ENCODE measurements at regions not wholly inside any gene's neighbourhood (a gene's known extent, or its start where the extent isn't known, plus 50 kb on each side); places are given as distances from the start of the nearest gene placed in this dataset.

DNA sequence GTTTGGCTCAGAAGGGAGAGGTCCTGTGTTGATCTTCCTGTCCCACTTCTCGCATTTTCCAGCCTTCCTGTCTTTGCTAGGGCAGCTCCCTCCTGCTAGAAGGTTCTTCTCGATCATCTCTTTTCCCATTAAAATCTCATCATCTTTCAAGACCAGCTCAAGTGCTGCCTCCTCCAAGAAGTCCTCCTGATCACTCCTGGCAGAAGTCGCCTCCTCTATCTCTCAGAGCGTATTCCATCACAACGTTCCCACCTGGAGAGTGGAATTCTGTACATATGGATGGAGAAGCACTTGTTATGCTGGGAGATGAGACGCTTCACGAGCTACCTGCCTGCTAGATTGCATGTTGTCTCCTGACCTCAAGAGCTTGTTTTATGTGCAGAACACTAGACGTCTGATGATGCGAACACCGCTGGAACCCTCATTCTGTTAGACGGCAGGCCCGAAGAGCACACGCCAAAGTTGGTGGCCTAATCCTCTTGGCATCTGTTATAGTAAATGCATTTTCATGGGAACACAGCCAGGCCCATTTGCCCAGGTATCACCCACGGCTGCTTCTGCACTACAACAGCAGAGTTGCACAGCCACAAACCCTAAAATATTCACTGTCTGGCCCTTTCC lies 68.0 kb upstream of the INSIG1 start:
- H3K27ac ChIP-seq = no peak overlapping the region
- H3K4me2 ChIP-seq = no peak overlapping the region

GRCh38 chr7:155230169-155230593 lies 67.5 kb upstream of the INSIG1 start:
- Histone ChIP-seq H3K79me2 (ENCODE audit: insufficient read depth, low read depth) (no peaks in the 10 kb centered on the region), H3K27me3 (ENCODE audit: insufficient read depth, low read depth) (no peaks in the 10 kb centered on the region; the same call in 1 of the 2 replicates), H3K9ac (no peak overlapping the region), H3K4me2 (no peak overlapping the region), H3K36me3 (ENCODE audit: insufficient read depth) (no peaks in the 10 kb centered on the region), H2AFZ (ENCODE audit: low read depth) (no peak overlapping the region), H3K27ac (no peak overlapping the region), H3K4me3 (IDR thresholded peaks at IDR 0.05; ENCODE audit: insufficient read depth, low read depth, low read length) (no peak overlapping the region), H4K20me1 (ENCODE audit: insufficient read depth) (no peaks in the 10 kb centered on the region), H3K4me1 (ENCODE audit: low read depth, poor library complexity, severe bottlenecking) (no peaks in the 10 kb centered on the region)
- no peak for TF ChIP-seq CTCF (conservative IDR thresholded peaks at IDR 0.05; ENCODE audit: low read depth, low read length)

More for the DNA sequence above, 68.0 kb upstream of the INSIG1 start:
- Histone ChIP-seq H2AFZ (ENCODE audit: low read depth) (no peak overlapping the region), H3K79me2 (ENCODE audit: insufficient read depth, low read depth) (no peaks in the 10 kb centered on the region), H4K20me1 (ENCODE audit: insufficient read depth) (no peaks in the 10 kb centered on the region), H3K27me3 (ENCODE audit: insufficient read depth, low read depth) (no peaks in the 10 kb centered on the region; the same call in 1 of the 2 replicates), H3K4me3 (IDR thresholded peaks at IDR 0.05; ENCODE audit: insufficient read depth, low read depth, low read length) (no peak overlapping the region), H3K9ac (no peak overlapping the region), H3K4me1 (ENCODE audit: low read depth, poor library complexity, severe bottlenecking) (no peaks in the 10 kb centered on the region), H3K36me3 (ENCODE audit: insufficient read depth) (no peaks in the 10 kb centered on the region)
- TF ChIP-seq CTCF (conservative IDR thresholded peaks at IDR 0.05; ENCODE audit: low read depth, low read length) = no peak

DNA sequence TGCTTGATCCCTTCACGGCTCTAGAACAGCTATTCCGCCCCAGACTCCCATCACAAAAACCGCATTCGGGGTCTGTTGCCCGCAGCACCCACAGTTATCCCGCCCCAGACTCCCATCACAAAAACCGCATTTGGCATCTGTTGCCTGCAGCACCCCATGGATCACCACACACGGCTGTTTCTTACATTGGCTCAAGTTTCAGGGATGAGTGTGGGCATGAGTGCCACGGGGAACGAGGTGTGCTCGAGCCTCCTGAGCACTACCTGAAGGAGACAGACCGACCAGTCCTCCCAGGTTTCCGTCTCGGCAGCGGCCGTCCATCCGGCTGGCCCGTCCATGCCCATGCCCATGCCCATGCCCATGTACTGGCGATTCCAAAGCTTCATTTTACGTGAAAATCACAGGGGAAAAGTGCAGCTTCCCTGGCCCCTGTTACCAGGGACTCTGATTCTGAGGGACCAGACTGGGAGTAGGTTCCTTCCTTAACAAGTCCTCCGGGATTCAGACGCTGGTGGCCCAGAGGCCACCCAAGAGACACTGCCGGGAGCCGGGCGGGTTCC lies 66.4 kb upstream of the INSIG1 start:
- Histone ChIP-seq H3K9ac (no peak overlapping the region), H3K27me3 (ENCODE audit: insufficient read depth, low read depth) (no peaks in the 10 kb centered on the region; the same call in 1 of the 2 replicates), H3K4me1 (ENCODE audit: low read depth, poor library complexity, severe bottlenecking) (no peaks in the 10 kb centered on the region), H3K4me2 (no peak overlapping the region), H2AFZ (ENCODE audit: low read depth) (no peak overlapping the region), H3K27ac (no peak overlapping the region), H3K36me3 (ENCODE audit: insufficient read depth) (no peaks in the 10 kb centered on the region), H3K79me2 (ENCODE audit: insufficient read depth, low read depth) (no peaks in the 10 kb centered on the region), H3K4me3 (IDR thresholded peaks at IDR 0.05; ENCODE audit: insufficient read depth, low read depth, low read length) (no peak overlapping the region), H4K20me1 (ENCODE audit: insufficient read depth) (no peaks in the 10 kb centered on the region)
- TF ChIP-seq CTCF (conservative IDR thresholded peaks at IDR 0.05; ENCODE audit: low read depth, low read length) = no peak

DNA sequence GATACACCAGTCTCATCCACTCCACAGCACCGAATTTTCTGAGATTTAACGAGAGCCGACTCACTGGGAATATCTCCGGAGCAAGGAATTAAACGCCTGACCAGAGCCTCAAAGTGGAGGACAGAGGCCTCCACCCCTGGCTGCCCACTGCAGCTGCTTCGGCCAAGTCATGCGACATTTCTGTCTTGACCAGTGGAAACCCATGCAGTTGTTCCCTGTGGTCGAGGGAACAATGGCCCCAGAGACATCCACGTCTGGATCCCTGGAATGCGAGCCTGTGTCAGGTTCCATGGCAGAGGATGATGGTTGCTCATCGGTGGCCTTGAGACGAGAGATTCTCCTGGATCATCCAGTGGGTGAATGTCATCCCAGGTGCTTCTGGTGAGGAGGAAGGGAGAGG lies 65.7 kb upstream of the INSIG1 start:
- no peak overlapping the region for H3K27ac ChIP-seq
- H3K36me3 ChIP-seq (ENCODE audit: insufficient read depth) = no peaks in the 10 kb centered on the region

More for the DNA sequence above, 65.7 kb upstream of the INSIG1 start:
- Histone ChIP-seq H3K79me2 (ENCODE audit: insufficient read depth, low read depth) (no peaks in the 10 kb centered on the region), H2AFZ (ENCODE audit: low read depth) (no peak overlapping the region), H3K4me3 (IDR thresholded peaks at IDR 0.05; ENCODE audit: insufficient read depth, low read depth, low read length) (no peak overlapping the region), H3K4me1 (ENCODE audit: low read depth, poor library complexity, severe bottlenecking) (no peaks in the 10 kb centered on the region), H3K9ac (no peak overlapping the region), H3K4me2 (no peak overlapping the region), H3K27me3 (ENCODE audit: insufficient read depth, low read depth) (no peaks in the 10 kb centered on the region; the same call in 1 of the 2 replicates), H4K20me1 (ENCODE audit: insufficient read depth) (no peaks in the 10 kb centered on the region)
- TF ChIP-seq CTCF (conservative IDR thresholded peaks at IDR 0.05; ENCODE audit: low read depth, low read length) = no peak

All from KMS-11 (cell line).